ENCODE measurements at regions not wholly inside any gene's neighbourhood (a gene's known extent, or its start where the extent isn't known, plus 50 kb on each side); places are given as distances from the start of the nearest gene placed in this dataset.
A peak's percentile ranks its signal among the peaks of the same experiment; 100 is the strongest.

DNA sequence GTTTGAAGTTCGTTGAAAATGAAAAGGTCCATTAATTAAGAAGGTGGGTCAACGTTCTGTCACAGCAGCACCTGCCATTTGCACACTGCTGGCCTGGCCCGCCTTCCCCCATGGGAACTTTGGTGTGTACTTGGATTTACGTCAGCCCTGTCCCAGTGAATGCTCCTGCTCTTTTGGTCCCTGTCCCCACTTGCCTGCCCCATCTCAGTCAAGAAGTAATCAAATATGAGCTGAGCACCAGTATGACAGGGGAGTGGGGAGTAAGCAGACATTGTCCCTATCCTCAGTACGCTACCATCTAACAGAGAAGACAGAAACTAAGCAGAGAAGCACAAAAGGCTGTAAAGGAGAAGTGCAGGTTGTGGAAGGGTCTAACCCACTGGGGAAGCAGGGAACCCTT is 65.1 kb downstream of the SLC4A3 start:
- FAIRE-seq: no peak
- DNase-seq (ENCODE audit: extremely low spot score, insufficient read length, low read depth): no peak

DNA sequence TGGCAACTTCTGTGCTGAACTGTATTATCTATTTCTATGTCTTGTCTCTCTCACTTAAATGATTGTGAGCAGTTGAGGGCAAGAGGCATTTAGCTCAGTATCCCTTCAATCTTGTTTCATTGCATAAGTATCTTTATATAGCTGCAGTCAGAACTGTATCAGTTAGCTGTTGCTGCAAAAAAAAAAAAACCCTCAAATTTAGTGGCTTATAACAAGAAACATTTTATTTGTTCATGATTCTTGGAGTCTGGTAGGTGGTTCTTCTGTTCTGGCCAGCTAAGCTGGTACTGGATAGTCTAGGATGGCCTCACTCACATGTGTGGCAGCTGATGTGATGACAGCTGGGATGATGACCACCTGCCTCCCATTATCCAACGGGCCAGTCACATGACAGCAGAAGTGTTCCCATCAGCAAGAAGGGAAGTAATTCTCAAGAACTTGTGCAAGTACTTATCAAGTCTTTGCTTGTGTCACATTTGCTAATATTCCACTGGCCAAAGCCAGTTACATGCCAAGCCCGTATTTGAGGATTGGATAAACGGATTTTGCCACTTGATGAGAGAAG is 67.8 kb downstream of the SLC4A3 start:
- DNase-seq (ENCODE audit: extremely low spot score, insufficient read length, low read depth): no peak
- no peak for FAIRE-seq

DNA sequence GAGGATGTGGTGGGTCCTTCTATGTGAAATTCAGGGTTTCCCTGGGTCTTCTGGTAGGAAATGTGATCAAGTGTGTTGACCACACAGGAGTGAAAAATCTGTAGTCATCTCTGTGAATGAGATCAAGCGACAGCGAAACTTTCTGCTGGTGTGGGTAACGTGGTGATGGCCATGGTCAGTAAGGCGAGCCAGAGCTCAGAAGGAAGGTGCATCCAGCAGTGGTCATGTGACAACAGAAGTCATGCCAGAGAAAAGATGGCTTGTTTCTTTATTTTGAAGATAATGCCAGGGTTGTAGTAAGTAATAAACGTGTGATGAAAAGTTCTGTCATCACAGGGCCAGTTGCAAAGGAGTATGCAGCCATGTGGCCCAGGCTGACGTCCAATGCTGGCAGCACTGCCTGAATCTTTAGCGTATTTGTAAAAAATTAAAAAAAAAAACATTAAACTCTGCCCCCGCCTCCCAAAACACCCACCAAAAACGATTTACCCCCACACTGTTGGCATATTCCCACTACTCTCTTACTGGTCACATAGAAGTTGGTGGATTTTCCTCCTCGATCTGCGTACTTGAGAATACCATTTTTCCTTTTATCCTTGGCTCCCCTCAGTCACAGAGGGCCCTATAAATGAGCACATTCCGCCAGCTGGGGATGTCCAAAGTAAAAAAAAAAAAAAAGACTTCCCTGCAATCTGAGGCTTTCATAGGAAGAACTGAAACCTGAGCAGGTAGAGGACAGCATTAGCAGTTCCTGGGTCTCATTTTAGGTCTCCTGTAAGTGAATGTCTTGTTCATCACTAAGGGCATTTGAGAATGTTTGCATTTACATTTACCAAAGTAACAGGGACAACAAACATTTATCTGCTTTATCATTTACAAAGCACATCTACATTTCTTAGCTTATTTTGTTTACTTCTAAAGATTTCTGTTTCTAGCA is 70.6 kb downstream of the SLC4A3 start:
- FAIRE-seq (no peak), DNase-seq (ENCODE audit: extremely low spot score, insufficient read length, low read depth) (no peak)

DNA sequence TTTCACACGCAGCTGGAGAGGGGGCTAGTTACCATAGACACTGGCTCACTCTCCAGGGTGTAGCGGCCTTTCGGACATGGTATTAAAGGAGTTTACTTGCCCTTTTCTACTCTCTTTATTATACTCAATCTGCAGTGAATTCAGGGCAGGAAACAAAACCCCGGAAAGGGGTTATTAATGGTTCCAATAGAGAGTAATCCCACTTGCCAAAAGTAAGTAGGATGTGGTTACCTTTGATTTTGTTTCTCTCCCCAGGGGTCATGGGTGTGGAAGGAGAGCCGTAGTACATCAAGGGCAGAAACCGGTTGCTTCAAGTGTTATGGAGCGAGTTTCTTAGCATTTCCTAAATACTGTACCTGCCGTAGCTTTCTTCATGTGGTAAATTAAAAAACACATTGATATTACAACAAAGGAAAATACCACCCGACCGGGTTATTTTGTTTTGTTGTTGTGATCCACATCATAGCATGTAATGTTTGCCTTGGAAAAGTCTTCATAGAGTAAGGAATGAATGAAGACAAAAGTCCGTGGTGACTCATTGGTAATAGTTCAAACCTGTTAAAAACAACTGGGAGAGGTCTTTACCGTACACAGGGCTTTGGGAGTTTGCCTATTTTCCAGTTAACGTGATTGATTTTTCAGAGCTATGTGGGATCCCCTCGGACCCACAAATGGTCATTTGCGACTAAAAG is 71.5 kb downstream of the SLC4A3 start:
- FAIRE-seq (no peak), DNase-seq (ENCODE audit: extremely low spot score, insufficient read length, low read depth) (no peak)

DNA sequence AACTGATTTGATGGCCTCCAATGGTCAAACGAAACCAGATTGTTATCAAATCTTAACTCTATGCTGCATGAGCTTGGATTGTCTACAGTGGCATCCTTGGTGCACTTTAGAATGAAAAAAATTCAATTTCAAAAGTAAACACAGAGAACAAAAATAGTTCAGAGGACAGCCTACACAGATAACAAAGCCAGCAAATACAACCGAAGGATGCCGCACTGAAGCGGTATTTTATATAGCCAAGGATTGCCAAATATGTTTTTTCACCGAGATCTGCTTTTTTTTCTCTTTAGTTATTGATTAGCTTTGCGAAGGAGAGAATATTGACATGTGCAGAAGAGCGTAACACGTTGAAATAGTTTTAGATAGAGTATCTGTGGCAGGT is 72.0 kb downstream of the SLC4A3 start:
- DNase-seq (ENCODE audit: extremely low spot score, insufficient read length, low read depth) (no peak), FAIRE-seq (no peak)

DNA sequence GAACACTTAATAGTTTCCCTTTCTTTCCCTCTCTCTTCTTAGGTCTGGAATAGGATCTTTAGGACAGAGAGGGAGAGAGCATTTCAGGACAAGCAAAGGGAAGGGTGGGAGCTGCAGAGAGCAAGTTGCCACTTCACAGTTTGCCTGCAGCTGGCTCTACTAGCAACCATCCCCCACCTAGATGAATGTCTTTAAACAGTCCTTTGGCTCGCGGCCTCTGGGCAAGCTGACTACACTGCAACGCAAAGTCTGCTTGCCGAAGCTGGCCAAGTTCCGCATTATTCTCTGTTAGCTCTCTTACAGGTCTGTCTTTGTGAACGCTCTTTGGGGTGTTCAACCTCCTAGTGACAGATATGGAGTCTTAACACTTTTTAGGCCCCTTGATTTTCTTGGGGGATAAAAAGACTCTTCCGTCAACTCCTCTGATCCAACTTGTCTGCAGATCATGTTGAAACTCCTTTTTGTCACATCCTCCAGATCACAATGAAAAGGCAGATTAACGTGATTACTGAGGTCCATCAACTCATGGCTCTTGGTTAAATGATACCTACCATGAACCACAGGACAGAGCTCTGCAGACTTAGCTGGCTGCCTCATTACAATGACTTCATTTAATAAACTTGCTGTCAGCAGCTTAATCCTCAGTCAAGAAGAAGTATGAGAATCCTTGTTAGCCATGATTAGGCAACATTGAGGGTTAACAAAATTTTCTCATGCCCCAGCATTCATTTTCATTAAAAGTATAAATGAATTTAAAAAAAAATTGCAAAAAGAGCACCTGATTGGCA is 74.6 kb downstream of the SLC4A3 start:
- FAIRE-seq: no peak
- no peak for DNase-seq (ENCODE audit: extremely low spot score, insufficient read length, low read depth)

DNA sequence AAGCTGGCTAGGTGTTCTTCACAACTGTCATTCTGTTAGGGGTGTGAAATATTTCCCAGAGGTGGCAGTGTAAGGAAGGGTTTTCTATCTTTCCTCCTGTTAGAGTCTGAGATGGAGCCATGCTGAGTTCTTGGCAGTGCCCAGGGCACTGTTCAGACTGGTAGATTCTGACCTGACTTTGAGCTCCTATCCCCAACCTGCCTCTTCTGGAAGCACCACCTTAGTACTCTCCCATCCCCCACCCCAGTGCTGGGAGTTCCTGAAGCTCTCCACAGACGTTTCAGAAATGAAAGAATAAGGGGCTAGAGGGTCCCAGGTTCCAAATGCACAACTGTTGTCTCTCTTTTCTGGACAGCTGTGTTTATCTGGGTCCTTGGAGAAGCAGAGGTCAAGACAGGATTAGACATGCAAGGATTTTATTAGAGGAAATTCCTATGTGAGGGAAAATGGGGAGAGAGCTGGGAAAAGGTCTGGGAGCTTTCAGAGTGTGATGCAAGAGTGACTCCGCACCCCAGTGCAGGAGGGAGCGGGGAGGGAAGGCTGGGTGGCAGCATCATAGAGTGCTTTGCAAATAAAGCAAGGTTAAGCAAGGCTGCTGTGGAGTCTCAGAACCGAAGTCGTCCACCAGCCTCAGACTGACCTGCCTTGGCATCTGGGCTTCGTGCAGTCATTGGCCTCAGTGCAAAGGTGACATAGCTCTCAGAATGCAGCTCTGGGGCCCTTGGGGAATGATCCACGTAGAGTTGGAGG is 75.5 kb downstream of the SLC4A3 start:
- no peak for FAIRE-seq
- DNase-seq (ENCODE audit: extremely low spot score, insufficient read length, low read depth): no peak

DNA sequence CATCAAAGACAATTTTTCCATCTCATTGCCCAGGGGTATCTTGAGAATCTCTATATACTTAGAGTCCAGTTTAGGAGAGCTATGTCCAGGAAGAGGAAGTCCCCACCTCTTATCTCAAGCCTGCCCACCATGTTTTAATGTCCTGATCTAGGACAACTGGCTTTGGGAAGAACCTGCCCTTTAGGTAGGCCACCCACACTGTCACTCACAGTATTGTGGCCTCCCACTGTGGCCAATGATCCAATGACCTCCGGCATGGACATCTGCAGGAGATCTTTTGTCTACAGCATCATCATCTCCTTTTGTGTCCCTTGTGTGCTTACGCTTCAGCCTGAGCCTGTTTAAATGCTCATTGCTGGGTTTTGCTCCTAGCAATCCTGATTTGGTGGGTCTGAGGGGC is 77.4 kb downstream of the SLC4A3 start:
- FAIRE-seq (no peak), DNase-seq (ENCODE audit: extremely low spot score, insufficient read length, low read depth) (no peak)

DNA sequence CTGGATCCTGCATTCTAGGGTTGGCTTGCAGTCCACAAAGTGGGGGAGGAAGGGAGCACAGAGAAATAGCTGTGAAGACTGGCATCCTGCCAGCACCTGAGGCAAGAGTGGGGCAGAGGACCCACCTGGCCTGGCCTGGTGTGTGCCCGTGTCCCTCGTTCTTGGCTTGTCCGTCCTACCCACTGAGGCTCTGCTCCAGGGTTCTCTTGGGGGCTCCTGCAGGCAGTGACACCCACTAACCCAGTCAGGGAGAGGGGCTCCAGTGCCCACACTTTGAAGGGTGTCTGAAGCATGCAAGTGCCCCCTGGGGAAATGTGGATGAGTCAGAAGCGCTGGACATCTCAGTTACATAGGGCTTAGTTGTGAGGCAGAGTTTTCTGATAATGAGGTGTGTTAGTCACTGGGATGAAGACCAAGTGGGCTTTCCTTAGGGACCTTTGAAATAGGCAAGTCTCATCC is 79.4 kb downstream of the SLC4A3 start:
- FAIRE-seq: no peak
- no peak for DNase-seq (ENCODE audit: extremely low spot score, insufficient read length, low read depth)

DNA sequence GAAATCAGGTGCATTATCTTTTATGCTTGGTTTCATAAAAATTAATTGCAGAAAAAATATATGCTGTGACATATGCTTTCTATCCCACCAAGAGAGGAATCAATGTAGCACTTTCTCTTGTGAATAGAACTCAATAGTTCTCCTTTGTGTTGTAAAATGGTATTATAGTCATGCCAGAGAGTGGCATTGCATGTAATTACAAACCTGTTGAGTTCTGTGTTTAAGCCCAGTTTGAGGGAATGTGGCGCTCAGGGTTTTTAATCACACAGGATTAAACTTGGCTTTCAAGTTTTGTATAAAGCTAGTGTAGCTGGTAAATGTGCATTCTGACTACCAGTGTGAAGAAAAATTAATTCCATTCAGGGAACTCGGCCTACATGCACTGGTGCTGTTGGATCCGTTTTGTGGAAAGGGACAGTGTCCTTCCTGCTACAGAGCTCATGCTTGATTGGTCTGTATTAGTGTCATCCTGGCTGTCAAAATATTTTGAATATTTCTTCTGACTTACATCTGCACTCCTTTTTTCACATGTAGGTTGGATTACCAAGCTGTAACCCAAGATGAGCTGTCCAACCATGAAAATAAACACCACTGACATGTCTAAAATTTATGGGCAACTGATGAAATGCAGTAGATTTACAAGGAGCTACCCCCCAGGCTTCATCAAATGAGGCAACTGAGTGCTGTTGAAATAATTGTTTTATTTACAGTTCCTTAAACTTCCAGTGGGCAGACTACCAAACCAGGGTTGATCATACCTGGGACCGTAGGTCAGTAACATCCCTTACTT is 80.3 kb downstream of the SLC4A3 start:
- no peak for FAIRE-seq

DNA sequence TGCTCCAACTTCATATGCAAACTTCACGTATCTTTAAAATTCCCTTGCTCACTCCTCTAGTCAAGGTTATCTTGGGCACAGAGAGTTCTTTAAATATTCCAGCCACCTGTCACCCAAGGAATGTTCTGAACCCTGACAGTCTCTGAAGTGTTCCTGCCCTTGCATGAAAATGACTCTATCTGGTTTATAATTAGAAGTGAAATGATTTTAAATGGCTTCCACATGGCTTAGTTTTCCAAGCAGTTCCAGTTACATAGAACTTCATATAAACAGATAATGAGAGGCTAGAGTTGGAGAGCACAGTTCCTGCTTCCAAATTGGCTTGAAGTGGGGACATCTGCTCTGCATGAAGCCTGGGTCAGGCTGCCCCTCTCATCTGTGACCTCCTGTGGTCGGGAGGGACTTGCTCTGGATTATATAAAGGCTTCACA is 81.9 kb downstream of the SLC4A3 start:
- FAIRE-seq: no peak
- no peak for DNase-seq (ENCODE audit: extremely low spot score, insufficient read length, low read depth)

More for the DNA sequence above, 80.3 kb downstream of the SLC4A3 start:
- DNase-seq (ENCODE audit: extremely low spot score, insufficient read length, low read depth): no peak

DNA sequence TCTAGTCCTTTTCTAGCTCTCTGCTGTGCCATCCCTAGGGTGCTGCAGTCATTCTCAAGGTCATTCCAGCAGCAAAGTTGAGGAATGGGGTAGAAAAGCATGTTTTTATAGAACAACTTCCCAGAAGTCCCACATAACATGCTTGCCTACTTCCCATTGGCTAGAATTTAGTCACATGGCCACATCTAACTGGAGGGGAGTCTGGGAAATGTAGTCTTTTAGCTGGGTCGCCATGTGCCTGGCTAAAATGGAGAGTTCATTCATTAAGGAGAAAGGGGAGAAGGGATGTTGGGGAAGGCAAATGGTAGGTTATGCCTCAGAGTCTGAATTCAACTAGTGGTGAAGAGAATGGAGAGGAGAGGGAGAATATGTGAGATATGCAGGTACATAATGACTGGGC is 85.7 kb downstream of the SLC4A3 start:
- FAIRE-seq: peak; percentile 49

DNA sequence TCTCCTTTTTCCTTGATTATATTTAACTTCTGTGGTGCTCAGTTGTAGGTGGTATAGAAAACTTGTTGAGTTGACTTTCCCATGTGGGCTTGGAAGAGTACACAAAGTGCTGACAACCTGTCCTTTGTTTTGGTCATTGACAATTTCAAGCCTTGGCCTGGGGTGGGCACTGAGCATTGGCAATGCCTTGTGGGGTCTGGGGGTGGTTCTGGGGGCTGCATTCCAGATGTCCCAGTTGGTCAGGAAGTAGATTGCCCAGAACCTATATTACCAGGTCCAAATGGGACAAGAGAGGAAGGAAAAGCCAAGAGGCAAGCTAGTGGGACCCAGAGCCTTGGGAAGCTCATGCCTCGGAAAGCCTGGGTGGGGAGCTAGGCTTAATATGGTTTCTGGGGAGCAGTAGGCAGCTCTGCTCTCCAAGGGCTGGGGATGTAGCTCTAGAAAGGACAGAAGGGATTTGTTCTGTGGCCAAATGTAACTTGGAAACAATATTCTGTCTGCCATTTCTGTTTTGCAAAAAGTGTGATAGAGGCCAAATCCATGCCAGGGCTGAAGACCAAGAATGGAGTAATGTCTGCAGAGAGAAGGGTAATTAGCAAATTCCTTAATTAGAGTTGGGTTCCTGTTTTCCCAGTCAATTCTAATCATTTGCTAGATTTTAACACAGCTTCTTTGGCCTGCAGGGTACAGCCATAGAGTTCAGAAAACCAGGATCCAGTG is 87.4 kb downstream of the SLC4A3 start:
- DNase-seq (ENCODE audit: extremely low spot score, insufficient read length, low read depth) (no peak), FAIRE-seq (no peak)

More for the DNA sequence above, 85.7 kb downstream of the SLC4A3 start:
- DNase-seq (ENCODE audit: extremely low spot score, insufficient read length, low read depth): no peak

DNA sequence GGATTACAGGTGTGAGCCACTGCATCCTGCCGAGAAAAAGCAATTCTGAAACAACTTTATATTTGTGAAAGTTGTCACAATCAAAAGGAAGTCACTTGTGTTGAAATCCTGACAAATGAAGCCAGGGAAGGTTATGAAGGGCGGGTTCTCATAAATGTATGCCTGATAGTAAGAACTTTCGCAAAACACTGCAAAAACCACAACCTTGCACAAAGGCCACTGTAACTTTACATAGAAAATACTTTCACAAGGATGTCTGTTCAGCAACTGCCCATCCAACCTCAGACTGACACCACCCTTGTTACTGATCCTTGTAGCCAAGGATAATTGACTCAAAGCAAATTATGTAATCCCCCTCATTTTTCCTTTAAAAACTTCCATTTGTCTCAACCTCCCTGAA is 90.6 kb downstream of the SLC4A3 start:
- FAIRE-seq: no peak
- DNase-seq (ENCODE audit: extremely low spot score, insufficient read length, low read depth): no peak

DNA sequence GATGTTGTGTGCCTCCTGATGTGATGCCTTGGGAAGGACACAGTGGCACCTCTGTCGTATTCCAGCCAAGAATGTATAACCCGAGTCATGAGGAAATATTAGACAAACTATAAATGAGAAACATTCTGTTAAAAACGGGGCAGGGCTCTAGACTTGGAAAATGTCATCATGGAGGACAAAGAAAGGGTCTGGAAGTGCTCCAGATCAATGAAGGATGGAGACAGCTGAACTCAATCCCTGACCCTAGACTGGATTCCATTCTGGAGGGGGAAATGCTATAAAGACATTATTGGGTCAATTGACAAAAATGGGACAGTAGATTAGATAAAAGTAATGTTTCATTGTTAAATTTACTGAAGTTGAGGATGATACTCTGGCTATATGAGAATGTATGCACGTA is 92.1 kb downstream of the SLC4A3 start:
- no peak for FAIRE-seq
- DNase-seq (ENCODE audit: extremely low spot score, insufficient read length, low read depth): no peak

DNA sequence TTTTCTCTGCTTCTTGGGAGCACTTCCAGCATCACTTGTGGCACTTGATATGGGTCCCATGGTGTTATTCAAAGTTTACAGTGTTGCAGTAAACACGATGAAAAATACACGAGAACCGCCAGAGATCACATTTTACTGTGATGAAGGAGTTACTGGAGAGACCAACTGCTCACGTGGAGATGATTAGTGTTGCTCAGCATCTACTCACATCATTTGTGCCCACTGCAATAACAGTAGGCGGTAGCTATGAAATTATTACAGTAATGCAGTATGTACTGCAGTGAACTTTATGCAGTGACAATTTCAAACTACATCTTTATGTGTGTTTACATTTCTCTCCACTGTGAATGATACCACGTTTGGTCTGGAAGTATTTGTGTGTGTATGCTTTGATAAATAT is 93.5 kb downstream of the SLC4A3 start:
- FAIRE-seq (no peak), DNase-seq (ENCODE audit: extremely low spot score, insufficient read length, low read depth) (no peak)

DNA sequence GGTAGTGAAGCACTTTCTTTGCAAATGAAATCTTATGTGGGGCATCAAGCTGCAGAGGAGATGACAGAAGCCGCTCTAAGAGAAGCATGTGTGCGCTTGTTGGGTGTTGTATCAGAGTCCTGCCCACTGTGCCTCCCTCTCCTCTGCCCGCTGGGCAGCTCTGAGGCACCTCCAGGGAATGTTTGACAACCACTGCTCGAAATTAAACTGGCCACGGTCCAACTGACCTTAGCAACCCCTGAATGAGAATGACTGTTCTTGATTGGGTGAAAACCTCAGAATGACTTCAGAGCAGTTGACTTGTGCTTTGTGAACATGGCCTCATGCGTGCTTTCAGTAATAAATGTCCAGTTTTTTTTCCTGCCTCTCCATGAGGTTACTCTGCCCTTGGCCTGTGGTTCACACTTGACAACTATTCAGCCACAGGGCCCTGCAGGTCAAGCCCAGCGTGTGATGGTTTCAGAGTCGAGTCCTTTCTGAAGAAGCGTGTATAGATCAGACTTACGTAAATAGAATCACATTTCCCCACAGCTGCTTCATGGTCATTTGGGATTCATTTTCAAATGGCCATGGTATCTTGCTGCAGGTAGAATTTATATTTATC is 94.9 kb downstream of the SLC4A3 start:
- DNase-seq (ENCODE audit: extremely low spot score, insufficient read length, low read depth) (no peak), FAIRE-seq (no peak)

DNA sequence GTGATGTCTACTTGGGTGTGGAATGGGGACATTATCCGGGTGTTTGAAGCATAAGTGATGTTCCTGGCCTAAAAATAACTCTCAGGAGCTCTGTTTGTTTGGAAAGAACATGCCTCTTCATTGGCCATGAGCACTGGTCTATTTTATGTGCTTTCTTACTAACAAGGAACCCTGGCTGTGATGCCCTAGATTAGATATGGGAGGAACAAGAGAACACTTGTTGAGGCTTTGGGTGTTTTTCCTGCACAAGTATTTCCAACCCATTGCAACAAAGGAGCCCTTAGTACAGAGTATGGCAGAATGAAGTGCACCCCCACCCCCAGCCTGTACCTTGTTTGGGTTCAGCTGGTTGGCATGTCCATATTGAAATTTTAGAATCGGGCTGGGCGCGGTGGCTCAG is 95.9 kb downstream of the SLC4A3 start:
- no peak for FAIRE-seq

More for the DNA sequence above, 95.9 kb downstream of the SLC4A3 start:
- no peak for DNase-seq (ENCODE audit: extremely low spot score, insufficient read length, low read depth)
